ENCODE measurements at regions not wholly inside any gene's neighbourhood (a gene's known extent, or its start where the extent isn't known, plus 50 kb on each side); places are given as distances from the start of the nearest gene placed in this dataset.
"Not testable (repeated sequence)": the region's sequence is repeated elsewhere in the genome, so short reads cannot be mapped to it uniquely, and the experiment has no call there.

DNA sequence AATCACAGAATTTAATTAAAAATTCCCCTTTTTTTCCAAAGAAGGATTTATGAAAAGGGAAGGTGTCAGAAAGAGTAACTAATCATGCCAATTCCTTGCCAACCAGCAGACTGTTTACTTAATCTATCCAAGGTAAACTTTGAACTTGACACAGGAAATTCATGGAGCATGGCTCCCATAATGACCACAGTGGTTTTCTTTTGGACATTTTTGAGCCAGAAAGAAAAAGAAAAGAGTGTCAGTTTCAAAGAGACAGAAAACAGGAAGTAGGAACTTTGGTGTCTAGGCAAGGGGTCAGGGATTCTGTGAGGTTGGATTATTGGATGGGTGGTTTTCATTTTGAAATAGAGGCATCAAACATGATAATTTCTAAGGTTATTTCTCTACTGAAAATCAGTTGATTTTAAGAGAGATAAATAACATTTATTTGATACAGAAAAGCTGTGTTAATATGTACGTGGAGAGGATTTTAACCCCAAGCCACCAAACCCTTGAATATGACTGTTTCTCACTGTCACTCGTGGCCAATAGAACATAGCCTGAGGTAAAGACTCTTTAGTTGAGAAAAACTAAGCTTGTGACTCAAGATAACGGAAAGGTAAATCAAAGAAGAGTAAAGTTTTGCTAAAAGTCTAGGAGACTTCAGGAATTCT, 196.1 kb downstream of the TTC6 start:
- DNase-seq, result no peak

DNA sequence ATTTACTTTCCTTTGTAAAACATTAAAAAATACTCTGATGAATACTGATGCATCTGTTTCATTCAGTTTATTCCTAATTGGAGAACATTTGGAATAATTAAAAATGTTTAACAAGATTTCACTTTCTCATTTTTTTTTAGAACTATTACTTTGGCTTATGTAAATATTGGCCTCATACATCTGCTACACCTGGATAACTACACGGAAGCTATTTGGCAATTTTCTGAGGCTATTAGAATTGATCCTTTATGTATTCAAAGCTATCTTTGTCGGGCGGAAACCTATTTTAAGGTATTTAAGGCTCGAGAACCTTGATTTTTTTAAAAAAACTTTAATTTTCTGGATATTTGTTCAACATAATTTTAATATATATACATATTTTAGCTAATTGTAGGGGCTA, 196.7 kb downstream of the TTC6 start:
- DNase-seq, result no peak

DNA sequence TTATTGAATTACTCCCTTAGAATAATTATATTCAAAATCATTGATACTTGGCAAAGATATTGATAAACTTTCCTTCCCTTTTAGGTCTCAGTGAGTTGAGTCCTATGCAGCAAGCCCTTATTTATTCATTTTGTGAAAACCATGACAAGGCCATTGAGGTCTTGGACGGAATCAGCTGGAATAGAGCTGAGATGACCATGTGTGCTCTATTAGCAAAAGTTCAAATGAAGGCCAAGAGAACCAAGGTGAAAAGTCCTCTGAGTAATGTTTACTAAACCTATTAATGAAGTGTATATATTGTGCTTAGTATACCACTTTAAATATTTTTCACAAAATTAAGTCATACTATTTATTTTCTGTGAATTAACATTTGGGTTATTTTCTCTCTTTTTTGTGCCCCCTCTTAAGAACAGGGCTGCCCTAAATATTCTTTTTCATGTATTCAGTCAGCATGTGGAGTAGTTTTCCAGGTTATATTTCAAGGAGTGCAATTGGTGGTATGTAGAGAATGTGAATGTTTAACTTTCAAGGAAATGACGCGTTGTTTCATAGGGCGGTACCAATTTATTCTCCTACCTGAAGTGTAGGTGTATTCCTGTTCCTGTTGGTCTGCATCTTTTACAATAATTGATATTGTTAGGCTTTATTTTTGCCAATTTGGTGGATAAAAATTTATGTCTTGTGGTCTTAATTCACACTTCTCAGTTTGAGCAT, 201.4 kb downstream of the TTC6 start:
- DNase-seq, result no peak

DNA sequence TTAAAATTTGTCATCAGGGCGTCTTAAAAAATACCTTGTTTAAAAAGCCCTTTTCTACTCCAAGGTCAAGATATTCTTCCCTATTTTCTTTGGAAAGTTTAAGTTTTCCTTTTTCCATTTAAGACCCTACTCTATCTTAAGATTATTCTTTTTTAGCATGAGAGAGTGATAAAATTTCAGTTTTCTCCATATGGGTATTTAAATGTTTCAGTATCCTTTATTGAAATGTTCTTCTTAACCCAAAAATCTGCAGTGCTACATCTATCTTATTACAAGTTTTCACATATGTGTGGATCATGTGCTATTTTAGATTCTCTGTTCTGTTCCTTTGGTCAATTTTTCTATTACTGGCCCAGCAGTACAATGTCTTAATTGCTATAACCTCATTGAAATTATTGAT, 202.2 kb downstream of the TTC6 start:
- no peak for DNase-seq

DNA sequence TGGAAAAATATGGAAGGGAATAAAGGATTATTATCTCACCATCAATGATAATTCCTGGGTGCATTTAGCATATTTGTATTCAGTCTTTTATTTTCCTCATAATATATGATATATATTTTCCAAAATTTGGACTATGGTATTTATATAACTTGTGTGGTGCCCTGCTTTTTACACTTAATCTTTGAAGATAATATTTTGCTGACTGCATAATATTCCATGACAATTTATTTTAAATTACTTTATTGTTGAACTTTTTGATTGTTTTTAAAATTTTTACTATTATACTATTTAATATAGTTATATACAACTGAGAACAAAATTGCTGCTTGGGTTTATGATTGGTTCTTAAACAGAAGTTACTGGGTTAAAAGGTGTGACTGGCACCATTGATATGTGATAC, 212.3 kb downstream of the TTC6 start:
- no peak for DNase-seq

DNA sequence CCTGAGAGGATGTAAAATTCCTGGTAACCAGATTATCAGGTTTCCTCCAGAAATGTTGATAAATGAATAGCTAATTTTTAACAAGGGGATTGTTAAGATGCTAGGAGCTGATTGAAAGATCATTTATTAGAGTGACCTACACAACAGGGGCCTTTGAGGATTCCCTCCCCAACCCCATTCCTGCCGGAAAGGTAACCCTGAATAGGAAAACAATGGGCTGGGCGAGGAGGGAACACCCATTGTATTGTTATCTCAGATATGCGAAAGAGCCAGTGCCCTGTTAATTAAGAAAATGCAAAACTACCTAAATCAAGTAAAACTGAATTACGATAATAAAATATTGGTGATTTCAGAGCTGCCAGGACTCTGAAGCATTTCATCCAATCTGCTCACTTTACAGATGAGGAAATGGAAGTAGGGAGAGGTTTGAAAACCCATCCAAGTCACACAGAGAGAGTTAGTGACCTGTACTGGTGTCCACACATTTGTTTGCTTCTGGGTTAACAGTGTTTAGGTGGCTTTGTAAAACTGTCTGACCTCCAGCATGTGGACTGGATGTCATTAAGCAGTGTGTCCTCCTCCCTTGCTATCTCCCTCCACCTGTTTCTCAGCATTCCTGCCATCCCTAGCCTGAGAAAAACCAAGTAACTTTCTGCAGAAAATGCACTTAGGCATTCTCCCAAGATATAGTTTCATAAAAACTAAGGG, 214.8 kb downstream of the TTC6 start:
- no peak for DNase-seq

DNA sequence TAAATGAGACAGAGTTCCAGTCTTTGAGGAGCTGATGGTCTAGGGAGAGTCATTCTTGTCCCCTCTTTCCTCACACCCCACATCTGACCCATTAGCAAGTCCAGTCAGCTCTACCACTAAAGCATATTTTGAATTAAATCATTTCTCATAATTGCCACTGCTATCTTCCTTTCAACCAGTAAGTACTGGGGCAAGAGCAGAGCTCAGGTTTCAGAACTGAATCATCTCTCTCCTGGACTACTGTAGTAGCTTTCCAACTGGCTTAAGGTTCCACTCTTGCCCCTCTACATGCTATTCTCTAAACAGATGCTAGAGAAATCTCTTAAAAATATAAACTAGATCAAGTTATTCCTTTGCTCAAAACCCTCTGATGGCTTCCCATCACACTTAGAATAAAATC, 218.3 kb downstream of the TTC6 start:
- no peak for DNase-seq

DNA sequence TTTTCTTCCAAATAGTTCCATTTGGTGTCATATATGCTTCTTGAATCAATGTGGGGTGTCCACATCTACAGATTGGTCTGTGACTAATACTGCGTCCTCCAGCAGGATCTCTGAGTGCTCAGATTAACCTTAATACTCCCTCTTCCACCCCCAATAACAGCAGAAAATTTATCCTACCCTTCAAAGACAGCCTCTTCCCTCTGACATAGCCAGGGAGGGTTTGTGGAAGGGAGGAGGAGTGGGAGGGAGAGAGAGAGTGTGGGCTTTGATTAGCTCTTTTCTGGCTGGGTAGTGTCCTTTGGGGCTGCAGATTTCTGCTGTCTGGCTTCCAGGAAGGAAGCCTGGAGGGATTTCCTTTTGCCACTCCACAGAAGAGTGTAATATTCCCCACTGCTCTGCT, 220.7 kb downstream of the TTC6 start:
- DNase-seq, result no peak

DNA sequence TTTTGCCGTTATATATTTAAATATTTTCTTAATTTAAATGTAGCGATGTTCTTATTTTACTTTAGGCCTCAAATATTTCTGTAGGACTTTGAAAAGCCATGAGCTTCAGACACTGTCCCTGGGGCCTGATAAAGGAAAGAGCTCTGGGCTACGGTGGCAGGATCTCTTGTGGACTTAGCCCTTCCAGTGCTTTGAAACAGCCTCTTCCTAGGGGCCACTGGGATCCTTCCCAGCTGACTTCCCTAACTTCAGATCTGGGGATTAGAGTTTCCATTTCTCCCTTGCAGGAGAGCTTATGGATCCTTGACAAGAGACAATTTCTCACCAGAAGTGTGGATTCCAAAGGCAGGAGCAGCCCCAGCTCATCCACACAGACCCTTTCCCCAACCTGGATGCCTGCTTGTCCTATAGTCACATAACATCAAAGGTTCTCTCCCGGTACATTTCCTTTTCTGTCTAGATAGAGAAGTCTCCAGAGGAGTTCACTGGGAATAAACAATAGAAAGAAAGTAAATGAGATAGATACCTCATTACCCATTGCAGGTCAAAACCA, 221.4 kb downstream of the TTC6 start:
- DNase-seq, result no peak

DNA sequence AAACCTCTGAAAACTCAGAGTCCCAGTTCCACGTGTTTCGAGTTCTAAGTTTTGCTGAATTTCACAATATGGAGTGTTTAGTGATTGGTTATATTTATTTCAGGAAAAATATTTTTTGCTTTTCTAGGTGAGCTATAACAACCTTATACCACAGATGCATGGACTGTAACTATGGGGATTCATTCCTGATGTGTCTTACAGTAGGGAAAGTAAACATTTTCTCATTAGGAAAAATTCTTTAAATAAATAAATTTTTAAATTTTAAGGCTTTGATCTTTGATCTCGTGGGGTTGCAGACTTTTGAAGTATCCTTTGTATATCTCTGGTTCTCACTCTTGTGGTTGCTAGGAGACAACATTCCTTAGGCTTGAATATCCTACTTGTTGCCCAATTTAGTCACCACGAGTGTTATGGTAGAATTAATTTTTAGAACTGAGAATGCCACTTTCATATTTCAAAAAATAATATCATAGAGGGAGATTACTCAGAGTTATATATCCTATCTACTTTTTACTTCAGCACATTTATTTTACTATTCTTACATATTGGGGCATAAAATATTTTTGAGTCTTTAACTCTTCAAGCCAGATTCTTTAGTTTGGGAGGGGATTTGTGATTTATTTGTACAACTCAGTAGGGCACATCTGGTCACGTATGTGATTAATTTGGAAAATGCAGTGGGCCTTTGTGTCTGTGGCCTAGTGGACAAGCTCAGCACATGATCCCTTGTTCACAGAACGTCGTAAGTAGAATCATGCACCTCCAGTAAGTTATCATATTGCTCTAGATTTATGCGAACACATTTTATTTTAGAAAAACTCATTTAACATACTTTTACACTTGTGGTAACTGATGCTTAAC, 224.0 kb downstream of the TTC6 start:
- DNase-seq, result no peak

DNA sequence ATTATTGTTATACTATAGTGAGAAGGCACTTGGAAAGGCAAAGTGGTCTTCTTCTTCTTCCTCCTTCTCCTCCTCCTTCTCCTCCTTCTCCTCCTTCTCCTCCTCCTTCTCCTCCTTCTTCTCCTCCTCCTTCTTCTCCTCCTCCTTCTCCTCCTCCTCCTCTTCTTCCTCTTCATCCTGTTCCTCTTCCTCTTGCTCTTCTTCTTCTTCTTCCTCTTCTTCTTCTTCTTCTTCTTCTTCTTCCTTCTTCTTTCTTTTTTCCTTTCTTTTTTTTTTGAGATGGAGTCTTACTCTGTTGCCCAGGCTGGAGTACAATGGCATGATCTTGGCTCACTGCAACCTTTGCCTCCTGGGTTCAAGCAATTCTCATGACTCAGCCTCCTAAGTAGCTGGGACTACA, 225.4 kb downstream of the TTC6 start:
- not testable (repeated sequence) for DNase-seq

DNA sequence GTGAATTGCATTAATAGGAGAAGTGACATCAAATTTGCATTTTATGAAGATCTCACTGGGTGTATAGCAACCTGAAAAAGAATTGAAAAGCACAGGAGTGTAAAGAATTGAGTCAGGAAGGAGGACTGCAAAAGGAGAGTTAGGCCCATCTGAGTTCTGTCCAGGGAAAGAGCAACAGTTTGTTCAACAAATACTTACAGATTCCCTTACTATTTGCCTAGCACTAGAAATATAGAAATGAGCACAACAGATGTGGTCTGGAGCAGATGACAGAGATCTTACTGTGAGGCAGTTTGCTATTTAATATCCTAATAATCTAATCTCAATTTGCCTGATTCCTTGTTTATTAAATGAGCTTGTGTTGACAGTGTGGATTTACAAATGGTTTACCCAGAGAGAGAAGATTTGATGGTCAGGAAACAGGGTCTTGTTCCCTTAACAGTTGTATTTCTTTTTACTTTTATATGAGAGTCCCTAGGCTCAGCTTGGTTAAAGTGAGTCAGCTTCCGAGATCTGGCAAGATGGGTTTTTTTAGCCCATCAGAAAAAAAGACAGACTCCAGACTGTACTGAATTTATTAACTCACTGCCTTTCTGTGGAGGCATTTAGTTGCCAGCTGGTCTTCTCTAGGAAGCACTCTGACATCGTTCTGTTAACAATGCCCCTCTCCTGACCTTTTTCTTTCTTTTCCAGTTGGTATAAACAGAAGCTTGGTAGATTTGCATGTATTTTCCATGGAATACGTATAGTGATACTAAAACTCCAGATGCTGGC, 229.7 kb downstream of the TTC6 start:
- DNase-seq, result peak; percentile 29

DNA sequence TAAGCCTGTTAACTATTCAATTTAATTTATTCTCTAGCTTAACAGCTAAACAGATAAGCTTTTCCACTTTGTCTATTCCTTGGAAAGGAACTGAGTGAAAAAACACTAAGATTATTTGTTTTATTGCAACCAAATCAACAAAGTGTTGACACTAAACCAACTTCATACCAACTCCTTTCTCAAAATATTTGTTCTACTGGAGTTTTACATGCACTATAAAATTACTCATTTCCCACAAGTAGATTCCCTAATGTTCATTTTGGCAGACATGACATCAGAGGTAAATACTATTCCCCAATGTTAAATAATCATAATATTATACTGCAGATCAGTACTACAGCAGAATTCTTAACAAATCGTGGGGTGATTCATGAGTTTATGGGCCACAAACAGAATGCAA, 231.4 kb downstream of the TTC6 start:
- DNase-seq, result no peak

DNA sequence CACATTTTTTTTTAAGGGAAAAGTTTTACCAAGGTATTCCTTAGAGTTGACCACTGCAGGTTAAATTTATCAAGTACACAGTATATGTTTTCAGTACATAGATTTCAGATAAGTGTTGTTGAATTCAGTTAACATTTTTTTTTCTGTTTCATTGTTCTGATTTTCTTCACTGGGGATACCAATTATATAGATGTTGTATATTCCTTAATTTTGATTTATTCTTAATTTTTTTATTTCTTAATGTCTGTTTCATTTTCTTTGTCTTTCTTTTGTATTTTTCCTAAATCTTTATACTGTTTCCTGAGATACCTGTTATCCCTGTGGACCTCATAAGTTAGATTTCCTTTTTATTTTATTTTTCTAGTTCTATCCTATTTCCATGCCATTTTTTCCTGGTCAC, 234.8 kb downstream of the TTC6 start:
- no peak for DNase-seq

DNA sequence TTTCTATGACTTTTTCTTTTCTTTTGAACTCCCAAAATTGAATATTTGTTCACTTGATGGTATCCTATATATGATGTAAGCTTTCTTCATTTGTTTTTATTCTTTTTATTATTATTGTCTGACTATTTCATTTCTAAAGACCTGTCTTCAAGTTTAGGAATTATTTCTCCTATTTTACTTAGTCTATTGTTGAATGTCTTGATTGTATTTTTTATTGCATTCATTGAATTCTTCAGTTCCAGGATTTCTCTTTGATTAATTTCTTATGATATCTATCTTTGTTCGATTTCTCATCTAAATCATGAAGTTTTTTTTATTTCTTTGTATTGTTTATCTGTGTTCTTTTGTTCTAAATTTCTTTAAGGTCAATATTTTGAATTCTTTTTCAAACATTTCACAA, 238.8 kb downstream of the TTC6 start:
- DNase-seq, result peak; percentile 5

DNA sequence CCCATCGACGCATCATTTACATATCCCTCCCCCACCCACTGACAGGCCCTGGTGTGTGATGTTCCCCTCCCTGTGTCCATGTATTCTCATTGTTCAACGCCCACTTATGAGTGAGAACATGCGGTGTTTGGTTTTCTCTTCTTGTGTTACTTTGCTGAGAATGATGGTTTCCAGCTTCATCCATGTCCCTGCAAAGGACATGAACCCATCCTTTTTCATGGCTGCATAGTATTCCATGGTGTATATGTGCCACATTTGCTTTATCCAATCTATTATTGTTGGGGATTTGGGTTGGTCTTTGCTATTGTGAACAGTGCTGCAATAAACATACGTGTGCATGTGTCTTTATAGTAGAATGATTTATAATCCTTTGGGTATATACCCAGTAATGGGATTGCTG, 243.3 kb downstream of the TTC6 start:
- not testable (repeated sequence) for DNase-seq

DNA sequence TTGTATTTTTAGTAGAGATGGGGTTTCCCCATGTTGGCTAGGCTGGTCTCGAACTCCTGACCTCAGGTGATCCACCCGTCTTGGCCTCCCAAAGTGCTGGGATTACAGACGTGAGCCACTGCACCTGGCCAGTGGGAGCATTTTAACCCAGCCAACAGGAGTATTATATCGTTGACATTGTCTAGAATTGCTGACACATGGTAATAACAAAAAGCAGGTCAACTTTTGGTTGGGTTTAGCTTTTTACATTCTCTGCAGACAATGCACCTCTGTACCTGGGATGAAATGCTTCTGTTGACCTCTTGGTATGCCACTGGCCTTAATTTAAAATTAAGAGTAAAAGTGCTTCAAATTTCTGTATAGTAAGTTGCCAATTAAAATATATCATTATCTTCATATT, 245.6 kb downstream of the TTC6 start:
- not testable (repeated sequence) for DNase-seq

DNA sequence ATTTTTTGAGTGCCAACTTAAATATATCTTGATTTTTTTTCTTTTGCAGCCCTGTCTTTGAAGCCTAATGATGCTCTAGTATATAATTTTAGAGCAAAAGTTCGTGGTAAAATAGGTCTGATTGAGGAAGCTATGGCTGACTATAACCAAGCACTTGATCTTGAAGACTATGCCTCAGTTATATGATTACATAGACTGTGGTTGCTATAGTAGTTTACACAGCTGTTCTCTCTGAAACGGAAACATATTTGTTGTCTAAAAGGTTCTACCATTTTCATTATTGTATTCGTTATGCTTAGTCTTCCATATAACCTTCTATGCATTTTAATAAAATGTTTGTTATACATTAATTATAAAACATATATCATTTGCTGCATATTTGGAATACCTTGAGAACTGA, 246.7 kb downstream of the TTC6 start:
- no peak for DNase-seq

DNA sequence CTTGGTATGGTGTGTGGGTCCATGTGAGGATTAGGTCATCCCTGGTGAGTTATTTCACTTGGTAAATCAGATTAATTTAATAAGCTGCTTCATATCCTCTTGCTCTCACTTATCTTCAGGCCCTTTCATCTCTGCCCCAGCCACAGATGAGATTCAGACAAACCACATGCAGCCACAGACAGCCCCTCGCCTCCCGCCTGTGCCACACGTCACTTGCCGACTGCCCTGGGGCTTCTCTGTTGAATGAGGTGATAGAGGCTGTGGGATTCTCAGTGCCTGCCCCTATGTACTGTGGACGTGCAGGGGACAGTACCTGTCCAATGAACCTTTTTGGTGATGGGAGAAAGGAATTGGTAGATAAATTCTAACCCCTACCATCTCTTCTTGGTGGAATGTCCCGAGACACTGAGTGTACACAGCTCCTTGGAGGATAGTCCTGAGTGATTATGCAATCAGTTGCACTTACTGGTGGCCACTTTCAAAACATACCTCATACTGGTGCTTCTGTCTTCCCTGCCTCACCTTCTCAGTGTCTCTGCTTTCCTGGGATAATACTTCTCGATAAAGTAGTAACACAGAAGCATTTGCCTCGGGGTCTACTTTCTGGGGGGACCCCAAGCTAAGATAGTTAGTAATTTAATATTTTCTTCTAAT, 248.7 kb downstream of the TTC6 start:
- no peak for DNase-seq

DNA sequence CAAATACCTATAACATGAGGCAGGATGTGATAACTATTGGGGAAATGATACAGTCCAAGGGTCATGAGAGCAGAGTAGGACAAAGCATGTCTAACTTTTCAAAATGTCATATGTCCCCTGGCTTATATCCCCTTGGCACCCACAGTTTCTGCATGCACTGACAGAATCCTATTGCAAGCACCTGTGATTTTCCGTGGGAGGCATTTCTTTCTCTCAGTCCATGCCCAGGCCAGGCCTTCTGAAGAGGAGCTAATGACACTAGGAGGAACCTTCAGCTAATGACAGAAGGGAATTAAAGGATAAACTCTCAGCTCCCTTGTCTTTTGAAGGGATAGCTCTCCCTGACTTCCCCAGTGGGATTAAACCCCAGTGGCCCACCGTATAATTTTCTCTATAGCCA, 249.2 kb downstream of the TTC6 start:
- no peak for DNase-seq

DNA sequence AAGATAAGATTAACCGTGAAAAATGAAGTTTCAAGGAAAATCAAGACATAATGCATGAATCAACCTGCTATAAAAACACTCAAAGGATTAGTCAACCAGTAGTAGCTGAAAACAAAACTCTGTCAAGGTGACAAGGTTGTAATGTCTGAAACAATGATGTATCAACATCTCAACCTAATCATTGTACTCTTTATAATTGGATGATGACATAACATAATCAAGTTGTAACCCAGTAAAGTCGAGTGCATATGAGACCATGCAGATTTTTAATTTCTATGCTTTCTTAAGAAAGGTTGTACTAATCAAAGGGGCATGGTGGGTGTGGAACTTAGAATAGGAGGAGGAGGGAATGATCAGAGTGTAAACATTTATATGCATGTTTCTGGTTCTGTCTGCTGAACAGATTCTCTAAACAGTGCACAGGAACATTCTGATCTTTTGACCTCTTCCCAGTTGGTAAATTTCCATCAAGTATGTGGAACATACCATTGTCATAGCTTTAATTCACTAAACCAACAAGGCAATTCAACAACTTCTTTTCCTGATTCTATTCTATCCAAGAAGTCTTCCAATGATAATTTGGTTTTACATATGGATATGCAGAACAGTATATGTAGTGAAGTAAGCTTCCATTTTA, 253.7 kb downstream of the TTC6 start:
- no peak for DNase-seq
